CD4-positive, alpha-beta T cell treated with Interleukin-21 for 1 hour (primary cell): ENCODE measurements at regions not wholly inside any gene's neighbourhood (a gene's known extent, or its start where the extent isn't known, plus 50 kb on each side); places are given as distances from the start of the nearest gene placed in this dataset.
"Not testable (repeated sequence)": the region's sequence is repeated elsewhere in the genome, so short reads cannot be mapped to it uniquely, and the experiment has no call there.

ENCODE experiments used
- DNase-seq: peaks from one replicate; pipeline ENCODE4 v3.0.0-alpha.2; 2020

GRCh38 chr5:17829456-17829855 lies 195.2 kb downstream of the TAF11L14 start:
- no peak for DNase-seq

DNA sequence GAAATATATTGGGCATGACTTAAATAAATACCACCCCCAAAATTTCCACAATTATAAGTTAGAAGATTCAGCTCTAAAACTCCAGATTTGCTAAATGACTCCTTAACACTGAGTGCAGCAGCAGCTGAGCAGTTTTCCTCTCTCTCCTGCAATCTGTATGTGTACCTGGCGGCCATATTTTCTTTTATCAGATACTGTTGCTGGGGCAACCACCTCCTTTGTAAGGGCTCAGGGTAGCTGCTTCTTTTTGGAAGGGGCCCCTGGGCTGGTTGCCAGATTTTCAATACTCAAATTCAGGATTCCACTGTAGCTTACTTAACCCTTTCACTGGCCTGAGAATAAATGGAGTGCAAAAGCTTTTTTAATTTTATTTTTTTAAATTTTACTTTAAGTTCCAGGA lies 197.0 kb downstream of the TAF11L14 start:
- DNase-seq, result no peak

GRCh38 chr5:17832949-17833745 lies 198.9 kb downstream of the TAF11L14 start:
- no peak for DNase-seq

DNA sequence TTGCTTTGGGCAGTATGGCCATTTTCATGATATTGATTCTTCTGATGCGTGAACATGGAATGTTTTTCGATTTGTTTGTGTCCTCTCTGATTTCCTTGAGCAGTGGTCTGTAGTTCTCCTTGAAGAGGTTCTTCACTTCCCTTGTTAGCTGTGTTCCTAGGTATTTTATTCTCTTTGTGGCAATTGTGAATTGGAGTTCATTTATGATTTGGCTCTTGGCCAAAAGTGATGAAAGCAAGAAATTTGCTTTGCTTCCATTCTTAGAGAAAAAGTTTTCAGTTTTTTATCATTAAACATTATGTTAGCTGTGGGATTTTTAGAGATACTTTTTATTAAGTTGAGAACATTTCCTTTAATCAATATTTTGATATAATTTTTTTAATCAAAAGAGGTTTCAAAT lies 203.5 kb downstream of the TAF11L14 start:
- DNase-seq, result no peak

DNA sequence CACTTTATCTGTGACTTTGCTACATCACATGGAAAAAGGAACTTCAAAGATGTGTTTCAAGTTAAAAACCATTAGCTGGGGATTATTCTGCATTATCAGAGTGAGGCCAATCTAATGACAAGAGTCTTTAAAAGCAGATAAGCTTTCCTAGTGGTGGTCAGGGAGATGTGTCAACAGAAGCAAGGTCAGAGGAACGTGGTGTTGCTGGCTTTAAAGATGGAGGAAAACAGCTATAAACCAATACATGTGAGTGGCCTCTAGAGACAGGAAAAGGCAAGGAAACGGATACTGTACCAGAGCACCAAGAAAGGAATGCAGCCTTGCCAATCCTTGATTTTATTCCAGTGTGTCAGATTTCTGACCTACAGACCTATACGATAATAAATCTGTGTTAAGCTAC lies 204.2 kb downstream of the TAF11L14 start:
- no peak for DNase-seq

GRCh38 chr5:17839848-17840247 lies 205.6 kb downstream of the TAF11L14 start:
- no peak for DNase-seq

GRCh38 chr5:17846496-17846895 lies 212.2 kb downstream of the TAF11L14 start:
- no peak for DNase-seq

DNA sequence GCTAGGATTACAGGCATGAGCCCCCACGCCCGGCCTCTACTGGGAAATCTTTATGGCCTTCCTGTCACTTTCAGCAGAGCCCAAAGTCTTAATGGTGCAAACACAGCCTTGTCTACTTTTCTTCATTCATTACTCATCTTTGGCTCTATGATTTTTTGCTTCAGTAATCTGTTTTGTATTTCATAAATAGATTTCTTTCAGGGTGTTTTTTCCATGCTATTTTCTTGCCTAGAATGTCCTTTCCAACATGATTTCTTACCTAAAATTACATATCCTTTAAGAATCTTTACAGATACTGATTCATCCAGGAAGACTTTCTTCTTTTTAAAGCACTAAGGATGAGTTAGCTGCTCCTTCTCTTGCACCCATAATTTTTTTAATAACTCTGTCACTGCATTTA lies 213.0 kb downstream of the TAF11L14 start:
- no peak for DNase-seq

GRCh38 chr5:17852111-17852510 lies 217.9 kb downstream of the TAF11L14 start:
- no peak for DNase-seq

- DNase-seq, result no peak
Observed at GRCh38 chr5:17852740-17853139, 218.5 kb downstream of the TAF11L14 start.

- DNase-seq, result no peak
Observed at GRCh38 chr5:17854901-17855300, 220.6 kb downstream of the TAF11L14 start.

- no peak for DNase-seq
Observed at GRCh38 chr5:17860660-17861315, 226.5 kb downstream of the TAF11L14 start.

GRCh38 chr5:17864903-17865302 lies 230.6 kb downstream of the TAF11L14 start:
- not testable (repeated sequence) for DNase-seq

DNA sequence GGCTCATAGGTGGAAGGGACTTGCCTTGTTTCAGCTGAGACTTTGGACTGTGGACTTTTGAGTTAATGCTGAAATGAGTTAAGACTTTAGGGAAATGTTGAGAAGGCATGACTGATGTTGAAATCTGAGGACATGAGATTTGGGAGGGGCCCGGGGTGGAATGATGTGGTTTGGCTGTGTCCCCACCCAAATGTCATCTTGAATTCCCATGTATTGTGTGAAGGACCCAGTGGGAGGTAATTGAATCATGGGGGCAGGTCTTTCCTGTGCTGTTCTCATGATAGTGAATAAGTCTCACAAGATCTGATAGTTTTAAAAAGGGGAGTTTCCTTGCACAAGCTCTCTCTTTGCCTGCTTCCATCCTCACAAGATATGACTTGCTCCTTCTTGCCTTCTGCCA lies 231.7 kb downstream of the TAF11L14 start:
- DNase-seq, result not testable (repeated sequence)

DNA sequence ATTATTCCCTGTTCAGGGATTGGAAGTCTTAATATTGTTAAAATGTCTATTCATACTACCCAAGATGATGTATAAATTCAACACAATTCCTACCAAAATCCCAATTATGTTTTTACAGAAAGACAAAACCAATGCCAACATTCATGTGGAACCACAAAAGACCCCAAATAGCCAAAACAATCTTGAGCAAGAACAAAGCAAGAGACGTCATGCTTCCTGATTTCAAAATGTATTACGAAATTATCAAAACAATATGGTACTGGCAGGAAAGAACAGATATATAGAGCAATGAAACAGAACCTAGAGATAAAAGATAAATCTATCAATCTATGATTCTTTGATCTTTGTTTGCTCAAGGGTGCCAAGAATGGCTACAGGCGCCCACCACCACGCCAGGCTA lies 237.9 kb downstream of the TAF11L14 start:
- no peak for DNase-seq

DNA sequence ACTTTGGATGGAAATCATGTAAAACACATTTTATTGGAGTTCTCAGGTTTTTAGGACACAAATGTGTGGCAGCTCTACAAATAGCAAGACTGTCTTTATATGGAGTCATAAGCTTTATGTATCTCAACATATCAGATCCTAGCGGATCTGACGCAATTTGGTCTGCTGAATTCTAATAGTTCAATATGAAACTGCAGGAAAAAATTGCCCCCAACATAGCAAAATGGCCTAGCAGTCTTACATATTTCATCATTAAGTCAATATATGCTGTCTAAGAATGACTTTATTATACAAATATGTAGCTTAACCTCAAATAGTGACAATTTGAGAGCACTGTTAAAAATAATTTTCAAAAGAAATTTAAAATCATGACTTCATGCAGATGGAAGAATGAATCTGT lies 244.3 kb downstream of the TAF11L14 start:
- DNase-seq, result no peak

DNA sequence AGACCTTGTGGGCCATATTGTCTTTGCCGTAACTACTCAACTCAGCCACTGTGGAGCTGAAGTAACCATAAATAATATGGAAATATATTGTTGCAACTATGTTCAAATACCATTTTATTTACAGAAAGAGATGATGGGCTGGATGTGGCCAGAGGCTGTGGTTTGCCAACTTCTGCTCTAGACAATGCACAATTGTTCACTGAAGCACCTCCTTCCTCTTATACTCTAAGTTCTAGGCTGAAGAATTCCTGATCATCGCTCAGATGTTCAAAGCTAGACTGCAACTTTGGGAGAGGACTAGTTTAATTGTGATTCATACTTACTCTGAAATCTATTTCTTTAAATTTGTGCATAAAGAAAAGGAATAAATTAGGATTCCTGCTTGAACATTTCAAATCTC lies 245.0 kb downstream of the TAF11L14 start:
- DNase-seq, result no peak

DNA sequence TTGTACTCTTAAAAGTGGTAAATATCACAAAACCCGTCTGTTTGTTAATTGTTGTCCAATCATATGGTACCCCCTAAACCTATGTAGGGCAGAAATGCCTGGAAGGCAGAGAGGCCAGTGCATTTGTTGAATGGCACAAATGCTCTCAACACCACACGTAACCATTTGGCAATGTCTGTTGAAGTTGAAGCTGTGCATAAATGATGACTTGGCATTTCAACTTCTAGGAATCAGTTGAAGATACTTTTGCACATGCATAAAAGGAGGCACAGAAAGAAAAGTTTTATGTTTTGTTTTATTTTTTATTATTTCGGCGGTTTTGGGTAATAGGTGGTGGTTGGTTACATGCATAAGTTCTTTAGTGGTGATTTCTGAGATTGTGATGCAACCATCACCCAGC lies 246.6 kb downstream of the TAF11L14 start:
- DNase-seq, result no peak

DNA sequence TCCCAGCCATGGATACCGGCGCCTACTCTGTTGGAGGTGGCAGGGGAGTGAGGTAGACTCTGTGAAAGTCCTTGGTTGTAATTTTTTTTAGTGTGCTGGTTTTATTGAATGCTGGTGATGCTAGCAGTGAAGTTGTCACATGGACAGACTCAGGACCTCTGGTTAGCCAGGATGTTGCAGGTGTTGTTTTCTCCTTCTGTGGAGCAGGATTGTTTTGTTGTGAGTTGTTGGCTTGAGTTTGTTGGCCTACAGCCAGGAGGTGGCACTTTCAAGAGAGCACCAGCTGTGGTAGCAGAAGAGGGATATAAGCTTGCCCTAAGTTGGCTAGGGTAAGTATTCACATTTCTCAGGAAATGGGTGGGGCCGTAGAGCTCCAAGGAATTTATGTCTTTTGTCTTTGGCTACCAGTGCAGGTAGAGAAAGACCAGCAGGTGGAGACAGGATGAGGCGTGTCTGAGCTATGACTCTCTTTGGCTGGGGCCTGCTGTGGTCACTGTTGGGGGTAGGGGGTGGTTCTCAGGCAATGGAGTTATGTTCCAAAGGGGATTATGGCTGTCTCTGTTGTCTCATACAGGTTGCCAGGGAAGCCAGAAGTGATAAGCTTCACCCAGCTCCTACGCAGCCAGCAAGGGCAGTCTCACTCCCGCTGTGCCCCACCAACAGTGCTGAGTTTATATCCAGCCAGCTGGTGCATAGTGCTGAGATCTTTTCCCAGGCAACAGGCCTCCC lies 248.7 kb downstream of the TAF11L14 start:
- DNase-seq, result no peak

DNA sequence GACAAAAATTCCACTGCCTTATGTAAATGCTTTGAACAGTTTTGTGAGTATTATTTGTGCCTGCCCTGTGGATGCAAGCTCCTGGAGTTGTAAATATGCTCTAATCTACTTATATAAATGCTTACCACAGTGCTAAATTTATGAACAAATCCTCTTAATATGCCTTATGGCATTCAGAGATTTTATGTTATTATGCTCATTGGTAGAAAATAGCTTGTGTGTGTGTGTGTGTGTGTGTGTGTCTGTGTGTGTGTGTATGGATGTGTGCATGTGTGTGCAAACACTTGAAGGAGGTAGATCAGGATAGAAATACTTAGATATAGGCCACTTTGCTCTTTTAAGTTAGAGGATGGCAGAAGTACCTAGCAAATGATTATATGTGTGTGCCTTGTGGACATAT lies 253.9 kb downstream of the TAF11L14 start:
- DNase-seq, result no peak

- no peak for DNase-seq
Observed at GRCh38 chr5:17890501-17890900, 256.2 kb downstream of the TAF11L14 start.

DNA sequence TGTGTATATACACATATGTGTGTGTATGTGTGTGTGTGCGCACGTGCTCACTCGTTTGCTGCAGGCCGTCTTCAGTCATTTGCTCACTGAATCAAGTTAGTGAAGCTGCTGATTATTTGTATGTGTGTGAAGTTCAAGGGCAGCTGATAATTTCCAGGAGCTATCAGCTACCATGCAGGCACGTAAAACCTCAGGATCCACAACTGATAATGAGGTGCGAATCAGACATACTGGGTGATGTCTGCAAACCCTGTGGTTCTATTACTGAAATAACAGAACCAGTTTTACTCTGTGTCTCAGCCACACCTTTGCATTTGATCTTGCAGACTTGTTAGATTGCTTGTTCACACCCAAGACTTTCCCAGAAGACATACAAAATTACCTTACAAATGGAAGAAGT lies 257.6 kb downstream of the TAF11L14 start:
- no peak for DNase-seq

DNA sequence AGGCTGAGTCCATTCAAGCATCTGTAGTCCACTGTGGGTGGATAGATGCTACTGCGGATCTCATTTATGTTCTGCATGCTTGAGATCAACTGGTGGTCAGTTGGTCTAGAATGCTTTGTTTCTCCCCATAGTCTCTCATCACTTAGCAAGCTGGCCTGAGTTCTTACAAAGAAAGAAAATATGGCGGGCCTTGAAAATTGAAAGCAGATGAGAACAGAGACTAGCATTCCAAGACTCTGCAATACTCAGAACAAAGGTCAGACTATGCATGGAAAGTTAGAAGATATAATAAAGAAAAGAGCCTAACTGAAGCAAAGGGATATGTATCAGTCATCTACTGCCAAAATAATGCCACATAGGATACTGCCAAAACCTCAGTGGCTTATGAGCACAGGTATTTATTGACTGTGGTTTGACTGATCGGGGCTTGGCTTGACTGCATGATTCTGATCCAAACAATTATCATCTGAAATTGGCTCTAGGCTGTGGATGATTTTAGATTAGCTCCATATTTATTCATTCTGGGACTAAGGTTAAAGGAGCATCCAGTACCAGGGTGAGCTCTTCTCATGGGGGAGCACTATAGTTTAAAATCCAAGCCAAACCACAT lies 258.9 kb downstream of the TAF11L14 start:
- no peak for DNase-seq
